A549 (cell line): ENCODE measurements at regions not wholly inside any gene's neighbourhood (a gene's known extent, or its start where the extent isn't known, plus 50 kb on each side); places are given as distances from the start of the nearest gene placed in this dataset.

Experiments
- ATAC-seq, 2 experiments: fragments of 200-7000 bp in 1 of 2; fragments of >200 bp in 1 of 2; cut with Nextera tagmentation in 1 of 2; cut with Tn5 transposase in 1 of 2; 3 replicates each; pipeline versions ENCODE4 v1.8.0 to v1.9.1; 2018 to 2020; ENCODE audit warnings: mild to moderate bottlenecking in 1 of 2, moderate library complexity in 1 of 2
- CTCF ChIA-PET: fragments of 300-600 bp; sonication (Branson Sonifier 250); formaldehyde crosslinking; extraction: SDS; loops from one replicate; lab custom pipeline; 2021; ENCODE audit warnings: antibody characterized with exemption, inconsistent platforms; lab: Yijun Ruan, JAX
- POLR2A ChIA-PET: fragments of 350-600 bp; formaldehyde crosslinking; extraction: SDS; loops from one replicate; lab custom pipeline; 2021; ENCODE audit warnings: antibody characterized with exemption, inconsistent platforms; lab: Yijun Ruan, JAX
- DNase-seq, 2 experiments: peaks; one replicate each; pipeline versions ENCODE4 v3.0.0 to v3.0.0-alpha.2; 2011 to 2016; ENCODE audit warnings: low read depth in 1 of 2, low spot score in 1 of 2
- FAIRE-seq: peaks from 2 replicates; lab custom pipeline; 2011; peaks lifted over from hg19 to GRCh38; lab: Jason Lieb, UNC
- H3K27ac ChIP-seq, 2 experiments: fragments of >200 bp; sonication (Bioruptor Twin); formaldehyde crosslinking; 3 replicates each; pipeline ENCODE4 v1.5.1; 2016 to 2017
- H3K4me1 ChIP-seq: fragments of >200 bp; sonication (Bioruptor Twin); formaldehyde crosslinking; 3 replicates; pipeline ENCODE4 v1.6.1; 2016
- H3K4me2 ChIP-seq: fragments of >200 bp; sonication (Bioruptor Twin); formaldehyde crosslinking; 3 replicates; pipeline ENCODE4 v1.6.1; 2016
- H3K4me3 ChIP-seq: fragments of >200 bp; sonication (Bioruptor Twin); formaldehyde crosslinking; 3 replicates; pipeline ENCODE4 v1.5.1; 2016
- H3K9me3 ChIP-seq: fragments of >200 bp; sonication (Bioruptor Twin); formaldehyde crosslinking; 3 replicates; pipeline ENCODE4 v1.6.1; 2016
- CHD2 ChIP-seq: fragments of 150-350 bp; IDR thresholded peaks from 2 replicates; pipeline ENCODE4 v1.6.1; 2014; ENCODE audit warnings: low read length; ENCODE audit not compliant: partially characterized antibody
- EHF ChIP-seq: fragments of 250-450 bp; sonication (Bioruptor Pico); IDR thresholded peaks from 2 replicates; pipeline ENCODE4 v1.5.0; 2020; ENCODE audit warnings: mild to moderate bottlenecking
- EHMT2 ChIP-seq: fragments of 200-600 bp; sonication (generic); IDR thresholded peaks from 2 replicates; pipeline ENCODE4 v1.6.1; 2016; ENCODE audit warnings: antibody characterized with exemption, low read depth, mild to moderate bottlenecking, moderate library complexity
- HES2 ChIP-seq: fragments of >200 bp; sonication (Bioruptor Twin); formaldehyde crosslinking; IDR thresholded peaks from 2 replicates; pipeline ENCODE4 v1.6.1; 2016
- JUNB ChIP-seq: fragments of >200 bp; sonication (Bioruptor Twin); formaldehyde crosslinking; IDR thresholded peaks from 2 replicates; pipeline ENCODE4 v1.6.1; 2016
- KDM5A ChIP-seq: fragments of 200-600 bp; sonication (generic); IDR thresholded peaks from 2 replicates; pipeline ENCODE4 v1.6.1; 2016; ENCODE audit warnings: antibody characterized with exemption, mild to moderate bottlenecking
- MAFK ChIP-seq: fragments of 450-650 bp; IDR thresholded peaks from 2 replicates; pipeline ENCODE4 v1.6.1; 2014; ENCODE audit not compliant: partially characterized antibody
- MYC ChIP-seq: IDR thresholded peaks from 2 replicates; pipeline ENCODE4 v1.6.1; 2012; ENCODE audit warnings: mild to moderate bottlenecking, inconsistent platforms, low read length, improper control_type of control experiment, borderline replicate concordance
- NFE2L2 ChIP-seq: fragments of 150-350 bp; conservative IDR thresholded peaks from 2 replicates; pipeline ENCODE4 v1.6.1; 2014; ENCODE audit warnings: low read length
- PHF8 ChIP-seq: fragments of 200-600 bp; sonication (generic); IDR thresholded peaks from 2 replicates; pipeline ENCODE4 v1.6.1; 2016; ENCODE audit warnings: low read depth, mild to moderate bottlenecking, antibody characterized with exemption, moderate library complexity, borderline replicate concordance
- POLR2AphosphoS2 ChIP-seq: conservative IDR thresholded peaks from 2 replicates; pipeline ENCODE4 v1.6.1; 2012; ENCODE audit warnings: low read length, improper control_type of control experiment, inconsistent platforms
- RAD21 ChIP-seq, 2 experiments: fragments of >200 bp in 1 of 2; sonication (Bioruptor Twin) in 1 of 2; formaldehyde crosslinking in 1 of 2; IDR thresholded peaks in 1 of 2; conservative IDR thresholded peaks in 1 of 2; 2 replicates in 1 of 2; 3 replicates in 1 of 2; pipeline ENCODE4 v1.6.1; 2012 to 2018; ENCODE audit warnings: inconsistent platforms in 1 of 2
- RARB ChIP-seq: fragments of 250-450 bp; sonication (Bioruptor Pico); IDR thresholded peaks from 2 replicates; pipeline ENCODE4 v1.8.0; 2021; ENCODE audit warnings: mild to moderate bottlenecking, moderate library complexity
- RFX5 ChIP-seq: fragments of 450-650 bp; IDR thresholded peaks from 2 replicates; pipeline ENCODE4 v1.7.1; 2014; ENCODE audit warnings: antibody characterized with exemption, mild to moderate bottlenecking, moderate library complexity
- RNF2 ChIP-seq: fragments of 200-600 bp; sonication (generic); IDR thresholded peaks from 2 replicates; pipeline ENCODE4 v1.6.1; 2016; ENCODE audit warnings: low read depth, mild to moderate bottlenecking, antibody characterized with exemption, moderate library complexity, borderline replicate concordance
- SMC3 ChIP-seq: fragments of >200 bp; sonication (Bioruptor Twin); formaldehyde crosslinking; IDR thresholded peaks from 3 replicates; pipeline ENCODE4 v1.6.1; 2018; ENCODE audit warnings: inconsistent platforms
- ZC3H11A ChIP-seq: fragments of 450-650 bp; IDR thresholded peaks from 2 replicates; pipeline ENCODE4 v1.6.1; 2014; ENCODE audit warnings: antibody characterized with exemption, mild to moderate bottlenecking
- ZFP36 ChIP-seq: fragments of 450-650 bp; IDR thresholded peaks from 2 replicates; pipeline ENCODE4 v1.6.1; 2014; ENCODE audit warnings: borderline replicate concordance; ENCODE audit not compliant: partially characterized antibody
- whole genome bisulfite sequencing: methylation state at CpG from one replicate; pipeline ENCODE4 v1.1.6; 2017; ENCODE audit errors: missing lambda C conversion rate; 5-methylcytosine and 5-hydroxymethylcytosine counted together
- TF ChIP-seq, protein P1 (sequence below): IDR thresholded peaks from 2 replicates; pipeline ENCODE4 v1.6.1; 2012
- TF ChIP-seq, protein P2 (sequence below): fragments of 250-450 bp; sonication (Bioruptor Pico); IDR thresholded peaks from 2 replicates; pipeline ENCODE4 v1.5.0; 2021; ENCODE audit warnings: mild to moderate bottlenecking, moderate library complexity, borderline replicate concordance
- TF ChIP-seq, protein P3 (sequence below): fragments of >200 bp; sonication (Bioruptor Twin); formaldehyde crosslinking; IDR thresholded peaks from 3 replicates; pipeline ENCODE4 v1.6.1; 2016
- TF ChIP-seq, protein P4 (sequence below): IDR thresholded peaks from 2 replicates; pipeline ENCODE4 v1.6.1; 2012

DNA sequence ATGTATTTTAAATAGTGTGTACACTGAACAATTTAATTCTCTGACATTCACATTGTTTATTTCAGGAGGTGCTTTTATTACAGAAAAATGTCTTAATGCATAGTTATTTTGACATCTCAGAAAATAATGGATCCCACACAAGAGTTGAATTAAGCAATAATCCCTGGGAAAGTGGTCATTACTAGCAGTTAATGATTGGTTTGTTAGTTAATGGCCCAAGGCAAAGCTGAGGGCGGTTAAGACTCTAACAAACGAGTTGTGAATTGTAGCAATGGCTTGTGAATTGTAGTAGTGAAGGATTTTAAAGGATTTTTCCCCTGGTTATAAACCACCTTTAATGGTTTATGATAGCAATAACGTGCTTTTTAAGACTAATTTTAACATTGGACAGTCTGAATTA, 1316.0 kb upstream of the GJE1 start:
- ATAC-seq (no peak), FAIRE-seq (no peak), DNase-seq (no peak)
- ChIA-PET CTCF (no interaction called here), POLR2A (no interaction called here)
- 38% methylated on average over 3 of the region's 3 CpGs for WGBS
- no peaks in the 10 kb centered on the region for H3K9me3 ChIP-seq
- no peak overlapping the region for H3K4me3 ChIP-seq
- TF ChIP-seq, protein P1, sequence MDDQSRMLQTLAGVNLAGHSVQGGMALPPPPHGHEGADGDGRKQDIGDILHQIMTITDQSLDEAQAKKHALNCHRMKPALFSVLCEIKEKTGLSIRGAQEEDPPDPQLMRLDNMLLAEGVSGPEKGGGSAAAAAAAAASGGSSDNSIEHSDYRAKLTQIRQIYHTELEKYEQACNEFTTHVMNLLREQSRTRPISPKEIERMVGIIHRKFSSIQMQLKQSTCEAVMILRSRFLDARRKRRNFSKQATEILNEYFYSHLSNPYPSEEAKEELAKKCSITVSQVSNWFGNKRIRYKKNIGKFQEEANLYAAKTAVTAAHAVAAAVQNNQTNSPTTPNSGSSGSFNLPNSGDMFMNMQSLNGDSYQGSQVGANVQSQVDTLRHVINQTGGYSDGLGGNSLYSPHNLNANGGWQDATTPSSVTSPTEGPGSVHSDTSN = no peak
- TF ChIP-seq ZFP36 (no peak), MYC (no peak), HES2 (no peak), KDM5A (no peak), CHD2 (no peak)
- TF ChIP-seq, protein P2, sequence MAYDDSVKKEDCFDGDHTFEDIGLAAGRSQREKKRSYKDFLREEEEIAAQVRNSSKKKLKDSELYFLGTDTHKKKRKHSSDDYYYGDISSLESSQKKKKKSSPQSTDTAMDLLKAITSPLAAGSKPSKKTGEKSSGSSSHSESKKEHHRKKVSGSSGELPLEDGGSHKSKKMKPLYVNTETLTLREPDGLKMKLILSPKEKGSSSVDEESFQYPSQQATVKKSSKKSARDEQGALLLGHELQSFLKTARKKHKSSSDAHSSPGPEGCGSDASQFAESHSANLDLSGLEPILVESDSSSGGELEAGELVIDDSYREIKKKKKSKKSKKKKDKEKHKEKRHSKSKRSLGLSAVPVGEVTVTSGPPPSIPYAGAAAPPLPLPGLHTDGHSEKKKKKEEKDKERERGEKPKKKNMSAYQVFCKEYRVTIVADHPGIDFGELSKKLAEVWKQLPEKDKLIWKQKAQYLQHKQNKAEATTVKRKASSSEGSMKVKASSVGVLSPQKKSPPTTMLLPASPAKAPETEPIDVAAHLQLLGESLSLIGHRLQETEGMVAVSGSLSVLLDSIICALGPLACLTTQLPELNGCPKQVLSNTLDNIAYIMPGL (CRISPR knock-in tag) = no peak
- no peak overlapping the region for H3K4me2 ChIP-seq
- H3K27ac ChIP-seq = no peak overlapping the region
- H3K4me1 ChIP-seq = no peaks in the 10 kb centered on the region

- H3K4me1 ChIP-seq = no peaks in the 10 kb centered on the region
- H3K4me3 ChIP-seq = no peak overlapping the region
- DNase-seq (no peak), ATAC-seq (no peak), FAIRE-seq (no peak)
- CTCF ChIA-PET = no interaction called here
- H3K4me2 ChIP-seq = no peak overlapping the region
- H3K27ac ChIP-seq = no peak overlapping the region
- 71% methylated on average over 2 of the region's 2 CpGs for WGBS
- no peak for TF ChIP-seq EHMT2
- TF ChIP-seq SMC3 = no peak
- no peak for TF ChIP-seq RAD21 (conservative IDR thresholded peaks at IDR 0.05 in 1 of 2, IDR thresholded peaks at IDR 0.05 in 1 of 2)
- no peak for TF ChIP-seq POLR2AphosphoS2
- TF ChIP-seq, protein P3, sequence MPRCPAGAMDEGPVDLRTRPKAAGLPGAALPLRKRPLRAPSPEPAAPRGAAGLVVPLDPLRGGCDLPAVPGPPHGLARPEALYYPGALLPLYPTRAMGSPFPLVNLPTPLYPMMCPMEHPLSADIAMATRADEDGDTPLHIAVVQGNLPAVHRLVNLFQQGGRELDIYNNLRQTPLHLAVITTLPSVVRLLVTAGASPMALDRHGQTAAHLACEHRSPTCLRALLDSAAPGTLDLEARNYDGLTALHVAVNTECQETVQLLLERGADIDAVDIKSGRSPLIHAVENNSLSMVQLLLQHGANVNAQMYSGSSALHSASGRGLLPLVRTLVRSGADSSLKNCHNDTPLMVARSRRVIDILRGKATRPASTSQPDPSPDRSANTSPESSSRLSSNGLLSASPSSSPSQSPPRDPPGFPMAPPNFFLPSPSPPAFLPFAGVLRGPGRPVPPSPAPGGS = no peak
- TF ChIP-seq KDM5A = no peak
- TF ChIP-seq, protein P2 (CRISPR knock-in tag) = no peak
- no peak for TF ChIP-seq JUNB
- TF ChIP-seq NFE2L2 = no peak
- TF ChIP-seq EHF (CRISPR knock-in tag) = no peak
- TF ChIP-seq RARB (CRISPR knock-in tag) = no peak
- no peak for TF ChIP-seq PHF8
- no peak for TF ChIP-seq ZC3H11A
- TF ChIP-seq RNF2 = no peak
- TF ChIP-seq, protein P4, sequence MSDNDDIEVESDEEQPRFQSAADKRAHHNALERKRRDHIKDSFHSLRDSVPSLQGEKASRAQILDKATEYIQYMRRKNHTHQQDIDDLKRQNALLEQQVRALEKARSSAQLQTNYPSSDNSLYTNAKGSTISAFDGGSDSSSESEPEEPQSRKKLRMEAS = no peak
- TF ChIP-seq MAFK = no peak
- TF ChIP-seq RFX5 = no peak
- POLR2A ChIA-PET = no interaction called here
- H3K9me3 ChIP-seq = no peaks in the 10 kb centered on the region
Measured at GRCh38 chr6:140812636-140813035, 1320.1 kb upstream of the GJE1 start.
